SH-SY5Y (cell line): ENCODE measurements at regions not wholly inside any gene's neighbourhood (a gene's known extent, or its start where the extent isn't known, plus 50 kb on each side); places are given as distances from the start of the nearest gene placed in this dataset.

Experiments used
- GATA2 ChIP-seq: IDR thresholded peaks from 2 replicates; pipeline ENCODE4 v1.6.1; 2011; ENCODE audit warnings: mild to moderate bottlenecking, low read depth, low read length
- GATA3 ChIP-seq: IDR thresholded peaks from 2 replicates; pipeline ENCODE4 v1.6.1; 2011; ENCODE audit warnings: low read depth, mild to moderate bottlenecking, low read length, moderate library complexity

- TF ChIP-seq GATA2: no peak
- TF ChIP-seq GATA3: no peak
These were observed 86.9 kb downstream of the VCX3A start for GRCh38 chrX:6448003-6448402.
